ENCODE measurements at regions not wholly inside any gene's neighbourhood (a gene's known extent, or its start where the extent isn't known, plus 50 kb on each side); places are given as distances from the start of the nearest gene placed in this dataset.
"Not testable (repeated sequence)": the region's sequence is repeated elsewhere in the genome, so short reads cannot be mapped to it uniquely, and the experiment has no call there.

- no peaks in the 10 kb centered on the region for H3K36me3 Mint-ChIP-seq (ENCODE audit: low read depth)
- no peak overlapping the region for H3K4me3 Mint-ChIP-seq
- H3K9me3 Mint-ChIP-seq = no peaks in the 10 kb centered on the region
- no peak overlapping the region for H3K27ac Mint-ChIP-seq
- H3K27me3 Mint-ChIP-seq = peaks cover 1% of the 10 kb centered on the region
- DNase-seq = no peak
- no peaks in the 10 kb centered on the region for H3K4me1 Mint-ChIP-seq
- ChIA-PET POLR2A (no interaction called here), CTCF (no interaction called here)
These were observed 50.2 kb upstream of the FGF3 start for GRCh38 chr11:69869311-69869939.

- Mint-ChIP-seq H3K27me3 (peaks cover 1% of the 10 kb centered on the region), H3K9me3 (no peaks in the 10 kb centered on the region), H3K36me3 (ENCODE audit: low read depth) (no peaks in the 10 kb centered on the region), H3K4me1 (no peaks in the 10 kb centered on the region), H3K4me3 (no peak overlapping the region), H3K27ac (no peak overlapping the region)
- no peak for DNase-seq
- ChIA-PET POLR2A (no interaction called here), CTCF (no interaction called here)
These were observed 51.5 kb upstream of the FGF3 start for GRCh38 chr11:69870766-69871165.

GRCh38 chr11:69873166-69874077, 54.2 kb upstream of the FGF3 start:
- H3K27ac Mint-ChIP-seq = no peak overlapping the region
- no peak for DNase-seq
- no peaks in the 10 kb centered on the region for H3K9me3 Mint-ChIP-seq
- H3K4me3 Mint-ChIP-seq = no peak overlapping the region
- peaks cover 1% of the 10 kb centered on the region for H3K27me3 Mint-ChIP-seq
- CTCF ChIA-PET = interaction anchor here (0.9 kb wide), 1 partner anchor 16 kb away, joined by 3 read pairs; no protein-coding TSS in a partner anchor
- POLR2A ChIA-PET = no interaction called here
- no peaks in the 10 kb centered on the region for H3K36me3 Mint-ChIP-seq (ENCODE audit: low read depth)
- no peaks in the 10 kb centered on the region for H3K4me1 Mint-ChIP-seq

- H3K27ac Mint-ChIP-seq = no peak overlapping the region
- POLR2A ChIA-PET = no interaction called here
- H3K27me3 Mint-ChIP-seq = no peaks in the 10 kb centered on the region
- H3K4me3 Mint-ChIP-seq = no peak overlapping the region
- H3K4me1 Mint-ChIP-seq = no peaks in the 10 kb centered on the region
- DNase-seq = no peak
- H3K36me3 Mint-ChIP-seq (ENCODE audit: low read depth) = no peaks in the 10 kb centered on the region
- CTCF ChIA-PET = interaction anchor here (0.9 kb wide), 1 partner anchor 15 kb away, joined by 3 read pairs; no protein-coding TSS in a partner anchor
- no peaks in the 10 kb centered on the region for H3K9me3 Mint-ChIP-seq
These were observed 55.2 kb upstream of the FGF3 start for GRCh38 chr11:69874178-69874983.

GRCh38 chr11:69874984-69875624, 55.9 kb upstream of the FGF3 start:
- DNase-seq = no peak
- CTCF ChIA-PET = no interaction called here
- POLR2A ChIA-PET = no interaction called here

GRCh38 chr11:69876013-69876412, 56.8 kb upstream of the FGF3 start:
- H3K27me3 Mint-ChIP-seq = no peaks in the 10 kb centered on the region
- ChIA-PET CTCF (no interaction called here), POLR2A (no interaction called here)
- H3K27ac Mint-ChIP-seq = no peak overlapping the region
- no peaks in the 10 kb centered on the region for H3K4me1 Mint-ChIP-seq
- H3K36me3 Mint-ChIP-seq (ENCODE audit: low read depth) = no peaks in the 10 kb centered on the region
- DNase-seq = no peak
- no peaks in the 10 kb centered on the region for H3K9me3 Mint-ChIP-seq
- no peak overlapping the region for H3K4me3 Mint-ChIP-seq

More at GRCh38 chr11:69874984-69875624, 55.9 kb upstream of the FGF3 start:
- no peaks in the 10 kb centered on the region for H3K4me1 Mint-ChIP-seq
- no peak overlapping the region for H3K4me3 Mint-ChIP-seq
- H3K27ac Mint-ChIP-seq = no peak overlapping the region
- no peaks in the 10 kb centered on the region for H3K27me3 Mint-ChIP-seq
- H3K36me3 Mint-ChIP-seq (ENCODE audit: low read depth) = no peaks in the 10 kb centered on the region
- H3K9me3 Mint-ChIP-seq = no peaks in the 10 kb centered on the region

GRCh38 chr11:69877235-69877634, 58.0 kb upstream of the FGF3 start:
- Mint-ChIP-seq H3K4me3 (no peak overlapping the region), H3K9me3 (no peaks in the 10 kb centered on the region), H3K27ac (no peak overlapping the region), H3K36me3 (ENCODE audit: low read depth) (no peaks in the 10 kb centered on the region), H3K27me3 (no peaks in the 10 kb centered on the region), H3K4me1 (no peaks in the 10 kb centered on the region)
- ChIA-PET CTCF (no interaction called here), POLR2A (no interaction called here)
- DNase-seq = no peak

GRCh38 chr11:69877704-69878103, 58.5 kb upstream of the FGF3 start:
- DNase-seq, H3K4me3 Mint-ChIP-seq: not testable (repeated sequence)

GRCh38 chr11:69878144-69878883, 59.1 kb upstream of the FGF3 start:
- Mint-ChIP-seq H3K9me3 (no peaks in the 10 kb centered on the region), H3K27me3 (no peaks in the 10 kb centered on the region), H3K4me3 (no peak overlapping the region), H3K36me3 (ENCODE audit: low read depth) (no peaks in the 10 kb centered on the region), H3K27ac (no peak overlapping the region), H3K4me1 (no peaks in the 10 kb centered on the region)
- ChIA-PET CTCF (no interaction called here), POLR2A (no interaction called here)
- DNase-seq = no peak

More at GRCh38 chr11:69877704-69878103, 58.5 kb upstream of the FGF3 start:
- POLR2A ChIA-PET; CTCF ChIA-PET; H3K4me1 Mint-ChIP-seq; H3K9me3 Mint-ChIP-seq; H3K36me3 Mint-ChIP-seq (ENCODE audit: low read depth); H3K27me3 Mint-ChIP-seq; H3K27ac Mint-ChIP-seq: not testable (repeated sequence)

- H3K9me3 Mint-ChIP-seq = no peaks in the 10 kb centered on the region
- H3K27me3 Mint-ChIP-seq = no peaks in the 10 kb centered on the region
- no peaks in the 10 kb centered on the region for H3K4me1 Mint-ChIP-seq
- no peak overlapping the region for H3K4me3 Mint-ChIP-seq
- no peak overlapping the region for H3K27ac Mint-ChIP-seq
- ChIA-PET CTCF (no interaction called here), POLR2A (no interaction called here)
- DNase-seq = no peak
- no peaks in the 10 kb centered on the region for H3K36me3 Mint-ChIP-seq (ENCODE audit: low read depth)
These were observed 59.9 kb upstream of the FGF3 start for GRCh38 chr11:69878927-69879728.

- CTCF ChIA-PET = no interaction called here
- Mint-ChIP-seq H3K36me3 (ENCODE audit: low read depth) (no peaks in the 10 kb centered on the region), H3K27ac (no peak overlapping the region), H3K27me3 (no peaks in the 10 kb centered on the region), H3K4me3 (no peak overlapping the region), H3K9me3 (no peaks in the 10 kb centered on the region), H3K4me1 (no peaks in the 10 kb centered on the region)
- POLR2A ChIA-PET = no interaction called here
- DNase-seq = no peak
These were observed 60.5 kb upstream of the FGF3 start for GRCh38 chr11:69879729-69880005.

- H3K4me1 Mint-ChIP-seq = no peaks in the 10 kb centered on the region
- no peaks in the 10 kb centered on the region for H3K36me3 Mint-ChIP-seq (ENCODE audit: low read depth)
- H3K27ac Mint-ChIP-seq = no peak overlapping the region
- H3K4me3 Mint-ChIP-seq = no peak overlapping the region
- H3K27me3 Mint-ChIP-seq = no peaks in the 10 kb centered on the region
- CTCF ChIA-PET = no interaction called here
- DNase-seq = no peak
- POLR2A ChIA-PET = no interaction called here
- no peaks in the 10 kb centered on the region for H3K9me3 Mint-ChIP-seq
These were observed 61.0 kb upstream of the FGF3 start for GRCh38 chr11:69880041-69880825.
